H9 (cell line): ENCODE measurements at regions not wholly inside any gene's neighbourhood (a gene's known extent, or its start where the extent isn't known, plus 50 kb on each side); places are given as distances from the start of the nearest gene placed in this dataset.

ENCODE experiments used
- DNase-seq: peaks from one replicate; pipeline ENCODE4 v3.0.0-alpha.2; 2017
- H2AFZ ChIP-seq: one replicate; pipeline ENCODE4 v1.6.1; 2013; ENCODE audit warnings: mild to moderate bottlenecking, low read length, control low read depth, moderate library complexity
- H2AK5ac ChIP-seq: 2 replicates; pipeline ENCODE4 v1.6.1; 2013; ENCODE audit warnings: low read length, control low read depth, mixed read lengths; ENCODE audit not compliant: insufficient read length
- H2BK120ac ChIP-seq: one replicate; pipeline ENCODE4 v1.6.1; 2013; ENCODE audit warnings: low read depth, mild to moderate bottlenecking, low read length, control low read depth, inconsistent platforms; ENCODE audit not compliant: poor library complexity, severe bottlenecking
- H2BK12ac ChIP-seq: 2 replicates; pipeline ENCODE4 v1.6.1; 2013; ENCODE audit warnings: low read length, control low read depth, mixed read lengths, low read depth; ENCODE audit not compliant: insufficient read length
- H2BK15ac ChIP-seq: 2 replicates; pipeline ENCODE4 v1.6.1; 2013; ENCODE audit warnings: low read depth, low read length, control low read depth
- H2BK20ac ChIP-seq: one replicate; pipeline ENCODE4 v1.6.1; 2013; ENCODE audit warnings: low read depth, mild to moderate bottlenecking, low read length, control low read depth, inconsistent platforms; ENCODE audit not compliant: poor library complexity, severe bottlenecking
- H2BK5ac ChIP-seq: 2 replicates; pipeline ENCODE4 v1.6.1; 2013; ENCODE audit warnings: low read length, control low read depth, mixed read lengths; ENCODE audit not compliant: insufficient read length
- H3K14ac ChIP-seq: 2 replicates; pipeline ENCODE4 v1.6.1; 2013; ENCODE audit warnings: low read length, control low read depth; ENCODE audit not compliant: insufficient read depth
- H3K18ac ChIP-seq: 2 replicates; pipeline ENCODE4 v1.6.1; 2013; ENCODE audit warnings: low read depth, mild to moderate bottlenecking, mixed read lengths, low read length, control low read depth; ENCODE audit not compliant: insufficient read length
- H3K23ac ChIP-seq: 2 replicates; pipeline ENCODE4 v1.6.1; 2013; ENCODE audit warnings: low read length, control low read depth, mixed read lengths, low read depth; ENCODE audit not compliant: insufficient read length
- H3K23me2 ChIP-seq: 2 replicates; pipeline ENCODE4 v1.6.1; 2013; ENCODE audit warnings: low read depth, mild to moderate bottlenecking, mixed read lengths, low read length, control low read depth; ENCODE audit not compliant: insufficient read length, poor library complexity, severe bottlenecking
- H3K27ac ChIP-seq: 2 replicates; pipeline ENCODE4 v1.5.1; 2013; ENCODE audit warnings: low read length, control low read depth, mixed read lengths, low read depth; ENCODE audit not compliant: insufficient read length
- H3K27me3 ChIP-seq: 2 replicates; pipeline ENCODE4 v1.6.1; 2013; ENCODE audit warnings: low read length, control low read depth, inconsistent platforms; ENCODE audit not compliant: insufficient read depth
- H3K4ac ChIP-seq: 2 replicates; pipeline ENCODE4 v1.6.1; 2013; ENCODE audit warnings: low read depth, mild to moderate bottlenecking, control low read depth, inconsistent platforms, low read length, moderate library complexity
- H3K4me1 ChIP-seq: 2 replicates; pipeline ENCODE4 v1.6.1; 2013; ENCODE audit warnings: low read length, control low read depth, inconsistent platforms; ENCODE audit not compliant: insufficient read depth
- H3K4me2 ChIP-seq: 2 replicates; pipeline ENCODE4 v1.6.1; 2013; ENCODE audit warnings: low read length, control low read depth, mixed read lengths; ENCODE audit not compliant: insufficient read length, insufficient read depth
- H3K56ac ChIP-seq: 2 replicates; pipeline ENCODE4 v1.6.1; 2013; ENCODE audit warnings: low read depth, mild to moderate bottlenecking, mixed read lengths, low read length, control low read depth; ENCODE audit not compliant: insufficient read length
- H3K79me1 ChIP-seq: 2 replicates; pipeline ENCODE4 v1.6.1; 2013; ENCODE audit warnings: low read depth, mild to moderate bottlenecking, moderate library complexity, low read length, control low read depth, inconsistent platforms; ENCODE audit not compliant: insufficient read depth, poor library complexity, severe bottlenecking
- H3K79me2 ChIP-seq: 2 replicates; pipeline ENCODE4 v1.6.1; 2013; ENCODE audit warnings: low read length, control low read depth, inconsistent platforms; ENCODE audit not compliant: insufficient read depth
- H3K9ac ChIP-seq: 2 replicates; pipeline ENCODE4 v1.6.1; 2013; ENCODE audit warnings: low read length, control low read depth, mixed read lengths; ENCODE audit not compliant: insufficient read length; ENCODE audit errors: extremely low read depth
- H3K9me3 ChIP-seq: one replicate; pipeline ENCODE4 v1.6.1; 2013; ENCODE audit warnings: low read depth, low read length, inconsistent platforms; ENCODE audit not compliant: control insufficient read depth
- H3T11ph ChIP-seq: one replicate; pipeline ENCODE4 v1.6.1; 2013; ENCODE audit warnings: mild to moderate bottlenecking, low read length, control low read depth, inconsistent platforms
- H4K20me1 ChIP-seq: one replicate; pipeline ENCODE4 v1.6.1; 2013; ENCODE audit not compliant: control insufficient read depth, insufficient read length, insufficient read depth
- H4K5ac ChIP-seq: 2 replicates; pipeline ENCODE4 v1.6.1; 2013; ENCODE audit warnings: low read depth, mild to moderate bottlenecking, mixed read lengths, low read length, control low read depth; ENCODE audit not compliant: insufficient read length
- H4K8ac ChIP-seq: replicated peaks from 2 replicates; pipeline ENCODE4 v1.6.1; 2013; ENCODE audit warnings: low read length, control low read depth, mixed read lengths, low read depth; ENCODE audit not compliant: insufficient read length
- H4K91ac ChIP-seq: 2 replicates; pipeline ENCODE4 v1.6.1; 2013; ENCODE audit warnings: low read depth, mild to moderate bottlenecking, moderate library complexity, mixed read lengths, low read length, control low read depth; ENCODE audit not compliant: insufficient read length
- H3K27ac Mint-ChIP-seq, 3 experiments: 2 replicates in 2 of 3; 3 replicates in 1 of 3; pipeline ENCODE4 v1.8.0; 2020 to 2021; ENCODE audit warnings: mixed read lengths in 3 of 3, mild to moderate bottlenecking in 1 of 3, moderate library complexity in 1 of 3
- H3K27me3 Mint-ChIP-seq: 2 replicates; pipeline ENCODE4 v1.8.0; 2021; ENCODE audit warnings: low read depth, mild to moderate bottlenecking, moderate library complexity, mixed read lengths
- H3K36me3 Mint-ChIP-seq, 3 experiments: 2 replicates in 2 of 3; 3 replicates in 1 of 3; pipeline ENCODE4 v1.8.0; 2020 to 2021; ENCODE audit warnings: low read depth in 3 of 3, mixed read lengths in 3 of 3; ENCODE audit not compliant: insufficient read depth in 1 of 3
- H3K4me1 Mint-ChIP-seq, 2 experiments: 2 replicates each; pipeline ENCODE4 v1.8.0; 2020; ENCODE audit warnings: mixed read lengths in 2 of 2
- H3K4me3 Mint-ChIP-seq, 2 experiments: 2 replicates in 1 of 2; 3 replicates in 1 of 2; pipeline ENCODE4 v1.8.0; 2020 to 2021; ENCODE audit warnings: mild to moderate bottlenecking in 2 of 2, mixed read lengths in 2 of 2, moderate library complexity in 1 of 2
- H3K9me3 Mint-ChIP-seq, 2 experiments: 2 replicates in 1 of 2; 3 replicates in 1 of 2; pipeline ENCODE4 v1.8.0; 2020; ENCODE audit warnings: mild to moderate bottlenecking in 2 of 2, mixed read lengths in 2 of 2, moderate library complexity in 1 of 2
- WGBS: extraction: QIAGEN DNeasy Blood & Tissue Kit; methylation state at CpG from one replicate; pipeline ENCODE4 v1.1.7; 2013; ENCODE audit warnings: missing lambda C conversion rate, low lambda C conversion rate, mixed read lengths; ENCODE audit not compliant: insufficient read length; ENCODE audit errors: extremely low coverage; 5-methylcytosine and 5-hydroxymethylcytosine counted together
- TF ChIP-seq, protein P1 (sequence below): fragments of 200-600 bp; sonication (generic); conservative IDR thresholded peaks from 3 replicates; pipeline ENCODE4 v1.8.0; 2021; ENCODE audit warnings: antibody characterized with exemption, mild to moderate bottlenecking

- no peaks in the 10 kb centered on the region for H3K4me1 ChIP-seq
- no peak overlapping the region for H3K14ac ChIP-seq
- Mint-ChIP-seq H3K9me3 (peaks cover 36 to 46% of the 10 kb centered on the region in 2 experiments), H3K4me1 (no peaks in the 10 kb centered on the region), H3K36me3 (peaks cover 0 to 2% (median 0%) of the 10 kb centered on the region in 3 experiments; a peak in 2 of 7 replicates), H3K4me3 (no peak overlapping the region), H3K27me3 (peaks cover 10% of the 10 kb centered on the region), H3K27ac (no peak overlapping the region)
- H3K23me2 ChIP-seq: no peaks in the 10 kb centered on the region
- H2BK20ac ChIP-seq: no peak overlapping the region
- H3K27ac ChIP-seq: no peak overlapping the region
- H2BK12ac ChIP-seq: no peak overlapping the region
- no peaks in the 10 kb centered on the region for H3K9me3 ChIP-seq
- H4K5ac ChIP-seq: no peak overlapping the region
- no CpG with 5 or more reads among the region's 7 CpGs for WGBS
- H4K20me1 ChIP-seq: no peaks in the 10 kb centered on the region
- H3T11ph ChIP-seq: no peak overlapping the region
- DNase-seq: no peak
- no peaks in the 10 kb centered on the region for H3K27me3 ChIP-seq
- no peak overlapping the region for H3K4me2 ChIP-seq
- no peak overlapping the region for H2BK15ac ChIP-seq
- H3K79me2 ChIP-seq: no peaks in the 10 kb centered on the region
- TF ChIP-seq, protein P1, sequence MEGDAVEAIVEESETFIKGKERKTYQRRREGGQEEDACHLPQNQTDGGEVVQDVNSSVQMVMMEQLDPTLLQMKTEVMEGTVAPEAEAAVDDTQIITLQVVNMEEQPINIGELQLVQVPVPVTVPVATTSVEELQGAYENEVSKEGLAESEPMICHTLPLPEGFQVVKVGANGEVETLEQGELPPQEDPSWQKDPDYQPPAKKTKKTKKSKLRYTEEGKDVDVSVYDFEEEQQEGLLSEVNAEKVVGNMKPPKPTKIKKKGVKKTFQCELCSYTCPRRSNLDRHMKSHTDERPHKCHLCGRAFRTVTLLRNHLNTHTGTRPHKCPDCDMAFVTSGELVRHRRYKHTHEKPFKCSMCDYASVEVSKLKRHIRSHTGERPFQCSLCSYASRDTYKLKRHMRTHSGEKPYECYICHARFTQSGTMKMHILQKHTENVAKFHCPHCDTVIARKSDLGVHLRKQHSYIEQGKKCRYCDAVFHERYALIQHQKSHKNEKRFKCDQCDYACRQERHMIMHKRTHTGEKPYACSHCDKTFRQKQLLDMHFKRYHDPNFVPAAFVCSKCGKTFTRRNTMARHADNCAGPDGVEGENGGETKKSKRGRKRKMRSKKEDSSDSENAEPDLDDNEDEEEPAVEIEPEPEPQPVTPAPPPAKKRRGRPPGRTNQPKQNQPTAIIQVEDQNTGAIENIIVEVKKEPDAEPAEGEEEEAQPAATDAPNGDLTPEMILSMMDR: no peak
- H4K91ac ChIP-seq: no peak overlapping the region
- H3K4ac ChIP-seq: no peak overlapping the region
- H3K9ac ChIP-seq: no peak overlapping the region
- no peak overlapping the region for H2BK5ac ChIP-seq
- H3K23ac ChIP-seq: no peak overlapping the region
- no peaks in the 10 kb centered on the region for H3K79me1 ChIP-seq
- H4K8ac ChIP-seq: no peak overlapping the region
- H2AFZ ChIP-seq: no peak overlapping the region
- no peak overlapping the region for H3K56ac ChIP-seq
- H3K18ac ChIP-seq: no peak overlapping the region
- H2BK120ac ChIP-seq: no peak overlapping the region
- no peak overlapping the region for H2AK5ac ChIP-seq
Measured at GRCh38 chrX:10288373-10288975, 131.7 kb downstream of the CLCN4 start.
